KMS-11 (cell line): ENCODE measurements at regions not wholly inside any gene's neighbourhood (a gene's known extent, or its start where the extent isn't known, plus 50 kb on each side); places are given as distances from the start of the nearest gene placed in this dataset.

ENCODE experiments used
- H2AFZ ChIP-seq: fragments of 200-600 bp; sonication (generic); 2 replicates; pipeline ENCODE4 v1.6.1; 2016; ENCODE audit warnings: antibody characterized with exemption, mixed run types, low read depth
- H3K27ac ChIP-seq: fragments of 200-600 bp; sonication (generic); 2 replicates; pipeline ENCODE4 v1.6.1; 2016; ENCODE audit warnings: mild to moderate bottlenecking, mixed run types
- H3K27me3 ChIP-seq: fragments of 200-600 bp; sonication (generic); 2 replicates; pipeline ENCODE4 v1.6.1; 2017; ENCODE audit warnings: mild to moderate bottlenecking, low read depth, mixed run types, moderate library complexity; ENCODE audit not compliant: insufficient read depth
- H3K36me3 ChIP-seq: fragments of 200-600 bp; sonication (generic); 2 replicates; pipeline ENCODE4 v1.6.1; 2017; ENCODE audit warnings: mild to moderate bottlenecking, mixed run types; ENCODE audit not compliant: insufficient read depth
- H3K4me1 ChIP-seq: fragments of 200-600 bp; sonication (generic); 2 replicates; pipeline ENCODE4 v1.6.1; 2016; ENCODE audit warnings: mild to moderate bottlenecking, low read depth, mixed run types; ENCODE audit not compliant: poor library complexity, severe bottlenecking
- H3K4me2 ChIP-seq: fragments of 200-600 bp; sonication (generic); 2 replicates; pipeline ENCODE4 v1.7.0; 2016; ENCODE audit warnings: mild to moderate bottlenecking, mixed run types
- H3K4me3 ChIP-seq: fragments of 200-600 bp; sonication (generic); IDR thresholded peaks from 2 replicates; pipeline ENCODE4 v1.6.1; 2017; ENCODE audit warnings: low read depth, low read length, mixed read lengths; ENCODE audit not compliant: insufficient read depth
- H3K79me2 ChIP-seq: fragments of 200-600 bp; sonication (generic); 2 replicates; pipeline ENCODE4 v1.6.1; 2016; ENCODE audit warnings: low read depth, mixed run types; ENCODE audit not compliant: insufficient read depth
- H3K9ac ChIP-seq: fragments of 200-600 bp; sonication (generic); 2 replicates; pipeline ENCODE4 v1.6.1; 2016; ENCODE audit warnings: mild to moderate bottlenecking, mixed run types
- H4K20me1 ChIP-seq: fragments of 200-600 bp; sonication (generic); 2 replicates; pipeline ENCODE4 v1.6.1; 2016; ENCODE audit warnings: mild to moderate bottlenecking, mixed run types; ENCODE audit not compliant: insufficient read depth
- TF ChIP-seq, protein P1 (sequence below): fragments of 200-600 bp; sonication (generic); conservative IDR thresholded peaks from 2 replicates; pipeline ENCODE4 v1.6.1; 2017; ENCODE audit warnings: low read depth, mild to moderate bottlenecking, antibody characterized with exemption, low read length, moderate library complexity, mixed read lengths

GRCh38 chr15:46312133-46312740 is 677.4 kb downstream of the SQOR start:
- no peak overlapping the region for H3K4me3 ChIP-seq
- H2AFZ ChIP-seq: peak overlapping the region; percentile 12; the same call in 1 of the 2 replicates
- TF ChIP-seq, protein P1, sequence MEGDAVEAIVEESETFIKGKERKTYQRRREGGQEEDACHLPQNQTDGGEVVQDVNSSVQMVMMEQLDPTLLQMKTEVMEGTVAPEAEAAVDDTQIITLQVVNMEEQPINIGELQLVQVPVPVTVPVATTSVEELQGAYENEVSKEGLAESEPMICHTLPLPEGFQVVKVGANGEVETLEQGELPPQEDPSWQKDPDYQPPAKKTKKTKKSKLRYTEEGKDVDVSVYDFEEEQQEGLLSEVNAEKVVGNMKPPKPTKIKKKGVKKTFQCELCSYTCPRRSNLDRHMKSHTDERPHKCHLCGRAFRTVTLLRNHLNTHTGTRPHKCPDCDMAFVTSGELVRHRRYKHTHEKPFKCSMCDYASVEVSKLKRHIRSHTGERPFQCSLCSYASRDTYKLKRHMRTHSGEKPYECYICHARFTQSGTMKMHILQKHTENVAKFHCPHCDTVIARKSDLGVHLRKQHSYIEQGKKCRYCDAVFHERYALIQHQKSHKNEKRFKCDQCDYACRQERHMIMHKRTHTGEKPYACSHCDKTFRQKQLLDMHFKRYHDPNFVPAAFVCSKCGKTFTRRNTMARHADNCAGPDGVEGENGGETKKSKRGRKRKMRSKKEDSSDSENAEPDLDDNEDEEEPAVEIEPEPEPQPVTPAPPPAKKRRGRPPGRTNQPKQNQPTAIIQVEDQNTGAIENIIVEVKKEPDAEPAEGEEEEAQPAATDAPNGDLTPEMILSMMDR: peak; percentile 95
- no peaks in the 10 kb centered on the region for H4K20me1 ChIP-seq
- peaks cover 19% of the 10 kb centered on the region for H3K4me1 ChIP-seq
- no peaks in the 10 kb centered on the region for H3K36me3 ChIP-seq
- H3K4me2 ChIP-seq: no peak overlapping the region
- H3K27ac ChIP-seq: no peak overlapping the region
- H3K27me3 ChIP-seq: no peaks in the 10 kb centered on the region
- no peaks in the 10 kb centered on the region for H3K79me2 ChIP-seq
- no peak overlapping the region for H3K9ac ChIP-seq

- H3K4me1 ChIP-seq: peaks cover 19% of the 10 kb centered on the region
- H3K27me3 ChIP-seq: no peaks in the 10 kb centered on the region
- no peak overlapping the region for H3K4me2 ChIP-seq
- H3K4me3 ChIP-seq: no peak overlapping the region
- H3K79me2 ChIP-seq: no peaks in the 10 kb centered on the region
- no peaks in the 10 kb centered on the region for H4K20me1 ChIP-seq
- no peaks in the 10 kb centered on the region for H3K36me3 ChIP-seq
- H3K9ac ChIP-seq: no peak overlapping the region
- H2AFZ ChIP-seq: no peak overlapping the region
- TF ChIP-seq, protein P1: no peak
- H3K27ac ChIP-seq: no peak overlapping the region
These were observed 680.6 kb downstream of the SQOR start for GRCh38 chr15:46315434-46315833.

GRCh38 chr15:46316024-46316423 is 681.2 kb downstream of the SQOR start:
- TF ChIP-seq, protein P1: no peak
- H4K20me1 ChIP-seq: no peaks in the 10 kb centered on the region
- H3K27me3 ChIP-seq: no peaks in the 10 kb centered on the region
- H3K79me2 ChIP-seq: no peaks in the 10 kb centered on the region
- H3K27ac ChIP-seq: no peak overlapping the region
- H3K4me2 ChIP-seq: no peak overlapping the region
- peaks cover 19% of the 10 kb centered on the region for H3K4me1 ChIP-seq
- H3K9ac ChIP-seq: no peak overlapping the region
- H2AFZ ChIP-seq: no peak overlapping the region
- no peaks in the 10 kb centered on the region for H3K36me3 ChIP-seq
- no peak overlapping the region for H3K4me3 ChIP-seq

DNA sequence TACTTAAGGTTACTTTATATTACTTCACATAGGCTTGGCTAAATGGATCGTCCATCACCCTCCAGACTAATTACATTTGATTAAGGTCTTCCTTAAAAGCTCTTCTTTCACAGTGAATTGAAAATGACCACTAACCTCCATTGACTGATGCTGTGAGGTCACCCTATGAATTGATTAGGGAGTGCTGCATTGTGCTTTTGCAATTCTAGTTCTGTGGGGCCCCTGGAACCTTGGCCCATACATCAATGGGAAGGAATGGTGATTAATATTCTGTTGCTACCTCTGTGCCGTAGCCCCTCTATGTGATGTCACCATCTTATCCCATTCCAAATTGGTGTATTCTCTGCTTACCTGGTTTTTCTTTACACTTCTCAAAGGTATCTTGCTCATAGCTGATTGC is 682.2 kb downstream of the SQOR start:
- TF ChIP-seq, protein P1: no peak
- Histone ChIP-seq H3K4me2 (no peak overlapping the region), H3K9ac (no peak overlapping the region), H3K27ac (no peak overlapping the region), H4K20me1 (no peaks in the 10 kb centered on the region), H3K79me2 (no peaks in the 10 kb centered on the region), H3K27me3 (no peaks in the 10 kb centered on the region), H3K4me3 (no peak overlapping the region), H2AFZ (no peak overlapping the region), H3K36me3 (no peaks in the 10 kb centered on the region), H3K4me1 (peaks cover 14% of the 10 kb centered on the region)
